Hematopoietic multipotent progenitor cell treated with erythropoietin and hydrocortisone succinate and interleukin-3 and kit ligand, for 6 days (in vitro differentiated cells): ENCODE measurements at regions not wholly inside any gene's neighbourhood (a gene's known extent, or its start where the extent isn't known, plus 50 kb on each side); places are given as distances from the start of the nearest gene placed in this dataset.

ENCODE experiments used
- DNase-seq: peaks from one replicate; pipeline ENCODE4 v3.0.0-alpha.2; 2015

DNA sequence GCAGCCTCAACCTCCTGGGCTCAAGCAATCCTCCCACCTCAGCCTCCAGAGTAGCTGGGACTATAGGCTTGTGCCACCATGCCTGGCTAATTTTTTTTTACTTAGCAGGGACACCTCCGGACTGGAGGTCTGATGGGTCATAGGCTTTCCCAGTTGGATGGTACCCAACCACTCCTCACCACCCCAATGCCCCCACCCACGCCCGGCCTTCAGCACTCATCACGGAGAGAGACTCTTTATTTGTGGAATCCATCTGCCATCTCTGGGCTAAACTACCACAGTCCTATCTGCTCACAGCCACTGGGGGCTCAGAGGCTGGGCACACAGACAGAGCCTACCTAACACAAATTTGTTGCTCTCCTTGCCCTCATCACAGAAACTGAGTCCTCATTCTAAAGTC, 58.3 kb upstream of the STXBP1 start:
- no peak for DNase-seq

DNA sequence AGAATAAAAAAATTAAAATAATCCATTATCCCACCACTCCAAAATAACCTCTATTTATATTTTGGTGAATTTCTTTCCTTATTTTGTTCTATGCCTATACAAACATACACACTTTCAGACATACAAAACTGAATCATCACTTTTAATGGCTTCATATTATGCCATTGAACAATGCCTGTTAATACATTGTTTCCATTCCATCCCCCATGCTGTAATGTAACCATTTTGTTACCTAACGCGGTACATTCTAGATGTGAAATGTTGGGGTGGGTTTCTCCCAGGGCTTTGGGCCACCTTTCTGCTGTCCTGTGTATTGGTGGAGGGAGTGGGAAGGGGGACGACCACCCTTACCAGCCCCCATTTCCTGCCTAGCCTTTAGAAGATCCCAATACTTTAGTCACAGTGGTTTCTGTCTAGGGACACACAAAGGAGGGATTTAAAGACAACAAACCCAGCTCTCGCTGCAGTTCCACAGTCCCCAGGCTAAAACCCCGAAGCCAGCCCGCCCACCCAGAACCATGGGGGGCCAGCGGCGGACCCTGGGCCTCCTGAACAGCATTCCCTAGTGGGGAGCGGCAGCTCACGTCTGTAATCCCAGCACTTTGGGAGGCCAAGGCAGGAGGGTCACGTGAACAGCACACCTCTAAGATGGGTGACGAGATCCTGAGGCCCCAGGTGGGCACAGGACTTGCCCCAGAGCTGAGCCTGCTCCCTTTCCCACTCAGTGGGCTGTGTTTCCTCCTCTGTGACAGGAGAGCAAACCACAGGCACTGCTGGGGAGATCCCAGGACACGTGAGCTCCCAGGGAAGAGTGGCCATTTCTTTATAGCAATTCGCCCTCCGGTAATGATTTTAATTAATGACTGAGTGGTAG, 56.9 kb upstream of the STXBP1 start:
- no peak for DNase-seq

DNA sequence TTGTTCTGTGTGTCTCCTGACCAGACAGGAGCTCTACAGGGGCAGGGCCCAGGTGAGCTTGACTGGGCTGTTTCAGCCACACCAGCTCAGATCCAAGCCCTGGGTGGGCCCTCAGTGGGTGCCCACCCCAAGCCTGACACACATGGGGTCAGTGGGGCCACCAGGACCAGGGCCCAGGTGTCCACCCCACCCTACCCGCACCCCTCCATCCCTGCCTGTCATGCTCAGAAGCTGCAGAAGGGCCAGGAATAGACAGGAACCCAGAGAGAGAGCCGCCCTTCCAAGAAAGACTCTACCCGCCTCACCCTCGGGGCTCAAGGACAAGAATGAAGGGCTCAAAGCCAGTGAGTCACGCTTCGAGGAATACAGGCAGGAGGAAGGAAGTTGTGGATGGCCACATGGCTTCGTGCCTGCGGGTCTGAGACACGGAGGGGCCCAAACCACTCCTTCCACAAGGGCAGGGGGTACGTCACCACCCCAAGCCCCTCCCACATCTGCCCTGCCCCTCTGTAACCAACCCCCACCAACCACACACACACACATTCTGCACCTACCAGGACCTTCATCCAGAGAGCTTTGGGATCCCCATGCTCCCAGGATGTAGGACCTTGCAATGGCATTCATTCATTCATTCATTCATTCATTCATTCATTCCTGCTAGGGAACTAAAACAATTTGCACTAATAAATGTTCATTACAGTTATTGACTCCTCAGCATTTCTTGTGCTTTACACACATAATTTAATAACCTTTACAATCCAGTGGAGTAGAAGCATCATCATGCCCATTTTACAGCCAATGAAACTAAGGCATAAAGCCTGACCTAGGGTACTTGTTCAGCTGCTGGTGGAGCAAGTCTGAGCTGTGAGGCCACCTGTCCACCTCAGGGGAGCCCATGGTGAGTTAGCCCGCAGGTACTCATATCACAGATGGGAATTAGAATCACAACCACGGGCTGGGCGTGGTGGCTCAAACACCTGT, 55.9 kb upstream of the STXBP1 start:
- DNase-seq = peak; percentile 93

DNA sequence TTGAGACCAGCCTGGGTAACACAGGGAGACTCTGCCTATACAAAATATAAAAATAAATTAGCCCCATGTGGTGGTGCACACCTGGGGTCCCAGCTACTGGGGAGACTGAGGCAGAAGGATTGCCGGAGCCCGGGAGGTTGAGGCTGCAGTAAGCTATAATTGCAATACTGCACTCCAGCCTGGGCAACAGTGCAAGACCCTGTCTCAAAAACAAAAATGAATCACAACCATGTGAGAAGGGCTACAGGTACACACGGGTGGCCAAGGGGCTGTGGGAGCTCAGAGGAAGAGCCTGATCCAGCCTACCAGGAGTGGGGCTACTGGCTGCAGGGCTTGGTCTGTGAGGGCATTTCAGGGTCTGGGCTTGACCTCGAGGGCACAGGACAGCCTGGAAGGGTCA, 55.2 kb upstream of the STXBP1 start:
- DNase-seq = no peak

DNA sequence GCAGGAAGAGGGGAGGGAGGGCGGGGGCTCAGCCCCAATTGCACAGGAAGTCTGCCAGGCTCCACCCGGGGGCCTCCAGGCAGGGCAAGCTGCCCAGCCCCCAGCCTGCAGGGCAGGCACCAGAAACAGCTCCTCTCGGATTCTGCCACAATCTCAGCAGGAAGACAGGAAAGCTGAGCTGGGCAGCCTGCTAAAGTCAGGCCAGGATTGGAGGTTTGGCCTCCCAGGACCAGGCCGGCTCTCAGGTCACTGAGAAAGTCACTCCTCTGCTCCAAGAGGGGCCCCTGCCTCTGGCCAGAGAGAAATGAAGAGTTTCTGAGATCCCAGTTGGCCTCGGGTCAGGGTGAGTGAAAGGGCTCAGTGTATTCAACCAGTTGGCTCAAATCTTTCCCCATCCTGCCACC, 54.6 kb upstream of the STXBP1 start:
- peak; percentile 47 for DNase-seq

DNA sequence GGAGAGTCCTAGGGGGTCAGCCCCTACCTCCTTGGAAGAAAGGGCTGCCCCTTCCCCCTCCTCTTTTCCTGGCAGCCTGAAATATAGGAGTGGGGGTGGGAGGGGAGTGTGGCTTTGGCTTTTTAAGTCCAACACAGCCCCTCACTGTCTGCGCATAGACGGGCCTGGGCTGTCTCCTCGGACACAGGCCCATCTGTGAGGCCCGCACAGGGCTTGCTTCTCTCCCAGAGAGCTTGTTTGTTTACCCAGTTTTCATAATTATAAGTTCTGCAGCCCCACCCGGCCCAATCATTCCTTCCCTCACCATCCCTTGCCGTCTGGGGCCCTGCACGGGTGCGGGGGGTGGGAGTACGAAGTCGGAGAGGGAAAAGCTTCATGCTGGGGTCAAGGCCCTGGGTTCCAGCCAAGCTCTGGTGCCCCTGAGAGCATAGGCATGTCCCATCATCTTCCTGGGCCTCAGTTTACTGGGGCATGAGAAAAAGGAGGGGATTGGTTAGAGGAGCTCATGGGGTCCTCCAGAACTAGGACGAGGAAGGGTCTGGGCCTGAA, 54.0 kb upstream of the STXBP1 start:
- DNase-seq = no peak

DNA sequence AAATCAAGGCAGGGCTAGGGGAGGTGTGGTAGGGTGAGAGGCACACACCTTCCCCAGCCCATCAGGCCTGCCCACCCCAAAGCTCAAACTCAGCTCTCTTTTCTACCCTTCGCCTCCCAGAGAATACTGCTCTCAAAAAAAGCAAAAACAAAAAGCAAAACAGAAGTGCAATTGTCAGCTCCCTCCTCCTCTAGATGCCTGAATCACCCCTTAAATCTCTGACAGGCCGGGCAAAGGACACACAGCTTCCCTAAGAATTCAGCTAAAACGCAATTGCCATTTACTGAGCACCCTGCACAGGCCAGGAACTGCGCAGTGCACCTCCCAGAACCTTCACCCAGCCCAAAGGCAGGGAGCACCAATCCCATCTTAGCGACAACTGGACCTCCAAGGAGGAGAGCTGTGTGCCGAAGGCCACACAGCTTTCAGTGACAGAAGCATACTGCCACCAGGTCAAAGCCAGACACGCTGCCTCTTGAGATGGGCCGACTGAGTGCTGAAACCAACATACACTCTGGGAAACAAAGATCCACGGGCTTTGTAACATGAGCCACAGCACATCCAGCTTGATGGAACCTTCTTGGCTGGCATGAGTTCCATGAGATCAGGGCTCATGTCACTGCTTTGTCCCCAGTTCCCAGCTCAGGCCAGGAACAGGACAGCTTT, 53.4 kb upstream of the STXBP1 start:
- no peak for DNase-seq

DNA sequence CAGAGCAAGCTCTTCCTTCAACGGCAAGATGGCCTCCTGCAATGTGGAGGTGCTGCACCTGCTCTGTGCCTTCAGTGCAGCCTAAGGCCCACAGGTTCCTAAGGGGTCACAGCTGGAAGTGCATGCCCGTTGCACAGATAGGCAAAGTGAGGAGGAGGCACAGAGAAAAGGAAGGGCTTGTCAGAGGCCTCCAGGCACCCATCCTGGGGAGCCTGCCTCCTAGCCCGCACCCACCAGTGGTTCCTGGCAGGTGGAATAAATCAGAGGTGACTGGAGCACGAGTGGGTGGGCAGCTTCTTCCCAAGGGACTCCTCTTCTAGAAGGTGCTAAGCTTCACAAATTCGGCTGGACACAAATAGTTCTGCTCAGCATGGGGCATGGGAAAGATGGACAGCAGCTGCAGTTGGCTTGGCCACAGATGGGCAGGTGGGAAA, 52.8 kb upstream of the STXBP1 start:
- DNase-seq = no peak

DNA sequence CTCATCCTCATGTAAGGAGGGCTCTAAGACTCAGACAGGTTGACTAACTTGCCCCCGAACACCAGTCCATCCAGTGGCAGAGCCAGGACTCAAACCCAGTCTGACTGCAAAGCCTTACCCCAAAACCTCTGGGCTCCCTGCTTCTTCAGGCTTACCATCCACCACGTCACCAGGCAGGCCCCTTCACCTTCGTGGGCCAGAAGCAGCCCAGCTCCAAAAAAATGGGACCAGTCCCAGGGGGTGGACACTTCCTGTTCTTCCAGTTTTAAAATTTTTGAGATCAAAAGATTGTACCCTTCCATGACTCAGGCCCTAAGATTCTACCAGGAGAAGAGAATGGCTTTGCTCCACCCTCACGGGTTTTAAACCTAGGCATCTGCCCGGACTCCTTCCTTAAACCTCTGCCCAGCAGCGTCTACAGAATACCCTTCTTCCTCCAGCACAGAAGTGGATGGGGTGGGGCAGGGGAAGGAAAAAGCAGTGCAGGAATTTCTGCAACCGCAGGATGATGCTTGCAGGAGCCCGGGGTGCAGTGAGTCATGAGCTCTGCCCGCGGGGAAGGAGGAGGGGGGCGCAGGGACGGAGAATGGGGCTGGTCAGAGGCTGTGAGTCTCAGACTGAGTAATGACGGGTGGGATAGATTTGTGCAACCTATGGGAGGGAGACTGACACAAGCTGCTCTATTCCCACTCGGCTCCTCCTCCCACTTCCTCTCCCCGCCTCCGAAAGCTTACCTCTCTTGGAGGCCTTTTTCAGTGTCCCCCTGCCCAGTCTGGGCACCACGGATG, 50.4 kb upstream of the STXBP1 start:
- DNase-seq = peak; percentile 60
